LHCN-M2 (cell line): ENCODE measurements at regions not wholly inside any gene's neighbourhood (a gene's known extent, or its start where the extent isn't known, plus 50 kb on each side); places are given as distances from the start of the nearest gene placed in this dataset.

Experiments
- DNase-seq: peaks from one replicate; pipeline ENCODE4 v3.0.0-alpha.2; 2012; ENCODE audit warnings: low read depth

DNA sequence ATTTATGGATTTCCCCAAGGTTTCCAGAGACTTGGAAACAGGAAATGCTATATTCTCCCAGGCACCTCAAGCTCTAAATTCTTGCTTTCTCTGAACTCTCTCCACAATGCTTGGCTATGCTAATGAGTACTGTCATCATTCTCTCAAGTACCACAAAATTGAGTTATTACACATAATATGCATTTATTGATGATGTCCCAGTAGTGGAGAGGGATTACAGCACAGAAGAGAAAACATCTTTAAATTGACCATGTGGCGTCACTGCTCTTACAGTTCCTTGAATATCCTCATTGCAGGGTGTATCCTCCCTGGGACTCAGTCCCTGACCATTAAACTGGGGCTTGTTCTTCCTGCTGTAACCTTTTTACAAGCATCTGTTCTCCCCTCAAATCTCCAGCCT is 681.1 kb upstream of the FANCL start:
- DNase-seq = no peak

DNA sequence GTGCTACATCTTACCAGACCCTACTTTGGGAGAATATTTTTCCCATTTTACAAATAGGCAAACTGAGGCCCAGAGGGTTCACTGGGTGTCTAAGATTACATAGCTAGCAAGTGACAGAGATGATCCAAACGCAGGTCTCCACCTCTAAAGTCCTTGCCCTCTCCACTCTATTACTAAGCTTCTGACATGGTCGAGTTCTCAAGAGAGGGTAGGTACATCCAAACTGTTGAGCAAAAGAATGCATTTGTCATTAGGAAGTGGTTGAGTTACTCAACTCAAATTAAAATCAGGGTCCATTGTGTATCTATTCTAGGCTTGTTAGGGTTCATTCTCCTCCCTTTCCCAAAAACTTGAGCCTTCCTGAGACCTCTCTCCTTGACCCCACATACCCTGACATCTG is 680.6 kb upstream of the FANCL start:
- DNase-seq = no peak

- DNase-seq = no peak
Observed at GRCh38 chr2:58920001-58920400, 678.9 kb upstream of the FANCL start.

GRCh38 chr2:58919316-58919715 is 678.2 kb upstream of the FANCL start:
- no peak for DNase-seq

DNA sequence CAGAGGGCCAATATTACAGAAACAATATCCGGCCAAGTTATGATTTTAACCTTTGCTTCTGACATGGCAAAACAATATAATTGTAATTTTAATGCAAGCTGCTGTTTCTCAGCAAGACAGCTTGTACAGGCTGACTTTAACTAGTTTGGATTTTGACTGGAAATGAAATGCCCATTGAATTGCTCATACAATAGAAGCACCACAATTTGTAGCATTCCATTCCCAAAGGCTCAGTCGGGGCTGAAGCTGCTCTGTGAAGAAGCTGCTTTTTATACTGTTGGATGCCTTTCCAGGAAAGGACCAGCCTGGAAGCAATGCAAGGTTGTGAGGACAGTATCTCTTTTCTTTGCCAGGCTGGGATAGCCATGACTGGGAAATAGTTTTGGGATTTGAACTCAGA is 677.0 kb upstream of the FANCL start:
- DNase-seq = peak; percentile 9

GRCh38 chr2:58917596-58917995 is 676.5 kb upstream of the FANCL start:
- no peak for DNase-seq

GRCh38 chr2:58916063-58916462 is 674.9 kb upstream of the FANCL start:
- no peak for DNase-seq

- no peak for DNase-seq
Observed at GRCh38 chr2:58914733-58915505, 673.8 kb upstream of the FANCL start.

- DNase-seq = no peak
Observed at GRCh38 chr2:58913082-58913726, 672.1 kb upstream of the FANCL start.

GRCh38 chr2:58911877-58912276 is 670.8 kb upstream of the FANCL start:
- DNase-seq = no peak

DNA sequence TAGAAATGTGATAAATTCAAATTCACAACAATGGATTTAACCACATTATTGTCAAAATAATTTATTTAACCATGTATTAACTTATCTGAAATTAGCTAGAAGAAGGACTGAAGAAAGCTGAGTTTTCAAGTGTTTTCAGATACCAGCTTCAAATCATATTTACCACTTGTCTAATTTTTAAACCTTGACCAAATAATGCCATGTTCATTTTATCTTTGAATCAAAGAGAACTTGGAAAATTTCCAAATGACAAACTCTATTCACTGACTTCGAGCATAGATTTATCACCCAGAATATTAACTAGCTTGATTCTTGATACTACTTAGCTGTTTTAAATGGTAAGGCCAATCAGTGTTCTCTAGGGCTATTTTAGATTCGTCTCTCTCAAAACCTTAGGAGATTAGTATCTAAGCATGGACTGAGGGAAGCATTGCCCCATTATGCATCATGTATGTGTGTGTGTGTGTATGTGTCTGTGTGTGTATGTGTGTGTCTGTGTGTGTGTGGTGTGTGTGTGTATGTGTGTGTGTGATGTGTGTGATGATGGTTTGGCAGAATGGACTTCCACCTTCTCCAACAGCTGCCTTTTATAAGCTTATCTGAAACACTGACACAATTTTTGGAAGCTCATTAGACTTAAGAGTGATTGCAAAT is 667.5 kb upstream of the FANCL start:
- no peak for DNase-seq

- DNase-seq = no peak
Observed at GRCh38 chr2:58907644-58908043, 666.5 kb upstream of the FANCL start.

- no peak for DNase-seq
Observed at GRCh38 chr2:58906081-58906645, 665.0 kb upstream of the FANCL start.

GRCh38 chr2:58904095-58904494 is 663.0 kb upstream of the FANCL start:
- no peak for DNase-seq

DNA sequence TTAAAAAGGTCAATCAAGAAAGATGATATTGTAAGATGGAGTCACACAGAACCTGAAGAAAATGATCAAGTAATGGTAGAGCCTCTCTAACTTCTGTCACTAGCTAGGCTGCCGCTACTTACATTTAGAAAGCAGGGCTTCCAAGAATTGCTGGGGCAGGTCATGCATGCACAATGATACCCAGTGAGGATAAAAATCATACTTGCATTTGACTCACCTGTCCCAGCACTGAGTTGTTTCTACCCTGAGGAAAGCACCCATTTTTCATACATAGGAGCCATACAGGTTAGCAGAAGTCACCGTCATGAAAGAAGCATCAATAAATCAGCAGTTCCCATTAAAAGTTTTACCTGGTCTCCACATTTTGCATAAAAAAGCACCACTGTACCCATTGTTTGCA is 662.3 kb upstream of the FANCL start:
- DNase-seq = no peak

DNA sequence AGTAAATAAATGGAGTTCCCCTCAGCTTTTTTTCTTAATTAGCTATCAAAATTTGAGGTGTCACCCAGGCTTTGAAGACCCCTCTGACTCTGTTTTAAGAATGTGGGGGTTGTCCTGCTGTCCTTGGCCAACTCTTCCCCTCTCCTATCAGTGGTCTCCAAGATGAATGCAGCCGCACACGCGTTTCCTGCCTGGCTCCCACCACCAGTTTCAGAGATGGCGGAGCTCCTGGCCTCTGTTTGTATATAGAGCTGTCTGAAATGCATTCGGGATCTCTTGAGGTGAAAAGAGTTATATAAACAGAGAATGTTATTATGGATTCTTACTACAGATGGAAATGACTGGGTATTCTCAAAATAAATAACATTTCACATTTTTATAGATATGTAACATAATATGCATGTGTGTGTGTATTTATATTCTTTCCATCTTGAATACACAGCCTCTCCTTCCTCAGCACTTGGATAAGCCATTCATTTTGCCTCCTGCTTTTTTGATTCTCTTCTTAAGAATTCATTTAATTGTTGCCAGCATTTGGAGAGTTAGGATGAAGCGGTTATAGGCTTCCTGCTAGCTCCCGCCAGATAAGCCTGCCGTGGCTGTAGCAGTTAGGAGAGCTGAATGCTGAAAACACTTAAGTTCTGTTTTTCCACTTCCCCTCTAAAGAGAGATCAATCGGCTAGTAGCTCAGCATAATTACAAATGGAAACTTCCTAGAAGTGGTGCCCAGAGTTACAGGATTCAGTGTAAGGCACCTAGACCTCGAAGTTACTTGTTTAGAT is 659.3 kb upstream of the FANCL start:
- DNase-seq = no peak

DNA sequence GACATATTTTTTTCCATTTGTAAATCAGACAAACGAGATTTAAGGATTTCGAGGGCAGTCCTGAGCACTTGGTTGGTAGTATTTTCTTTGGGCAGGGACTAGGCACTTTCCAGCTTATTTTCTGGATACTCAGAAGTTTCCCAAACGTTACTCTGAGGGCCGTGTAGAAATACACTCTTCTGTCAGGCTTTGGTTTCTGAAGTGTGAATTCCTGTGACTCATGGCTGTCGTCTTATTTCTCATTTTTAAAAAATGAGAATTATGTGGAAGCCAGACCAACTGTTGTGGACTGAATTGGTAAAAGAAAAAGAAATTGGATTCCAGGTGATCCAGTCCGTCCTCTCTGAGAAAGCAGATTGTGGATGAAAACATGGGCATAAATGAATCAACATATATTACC is 658.6 kb upstream of the FANCL start:
- peak; percentile 31 for DNase-seq

DNA sequence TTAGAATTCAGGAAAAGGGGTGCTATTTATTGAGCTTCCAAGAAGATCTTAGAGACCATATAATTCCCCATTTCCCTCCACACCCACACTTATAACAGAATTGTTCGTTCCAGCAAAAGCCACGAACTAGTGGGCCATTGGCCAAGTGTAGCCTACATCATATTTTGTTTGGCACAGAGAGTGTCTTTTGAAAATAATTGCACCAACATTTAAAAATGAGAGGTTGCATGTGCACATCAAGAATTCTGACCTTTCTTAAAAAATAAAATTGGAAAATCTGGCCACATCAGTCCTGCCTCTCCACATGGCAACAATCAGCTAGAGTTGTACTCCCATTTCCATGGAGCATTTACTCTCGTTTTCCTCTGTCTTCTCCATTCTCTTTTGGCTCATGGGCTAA is 655.5 kb upstream of the FANCL start:
- peak; percentile 14 for DNase-seq

- no peak for DNase-seq
Observed at GRCh38 chr2:58895857-58896256, 654.7 kb upstream of the FANCL start.

DNA sequence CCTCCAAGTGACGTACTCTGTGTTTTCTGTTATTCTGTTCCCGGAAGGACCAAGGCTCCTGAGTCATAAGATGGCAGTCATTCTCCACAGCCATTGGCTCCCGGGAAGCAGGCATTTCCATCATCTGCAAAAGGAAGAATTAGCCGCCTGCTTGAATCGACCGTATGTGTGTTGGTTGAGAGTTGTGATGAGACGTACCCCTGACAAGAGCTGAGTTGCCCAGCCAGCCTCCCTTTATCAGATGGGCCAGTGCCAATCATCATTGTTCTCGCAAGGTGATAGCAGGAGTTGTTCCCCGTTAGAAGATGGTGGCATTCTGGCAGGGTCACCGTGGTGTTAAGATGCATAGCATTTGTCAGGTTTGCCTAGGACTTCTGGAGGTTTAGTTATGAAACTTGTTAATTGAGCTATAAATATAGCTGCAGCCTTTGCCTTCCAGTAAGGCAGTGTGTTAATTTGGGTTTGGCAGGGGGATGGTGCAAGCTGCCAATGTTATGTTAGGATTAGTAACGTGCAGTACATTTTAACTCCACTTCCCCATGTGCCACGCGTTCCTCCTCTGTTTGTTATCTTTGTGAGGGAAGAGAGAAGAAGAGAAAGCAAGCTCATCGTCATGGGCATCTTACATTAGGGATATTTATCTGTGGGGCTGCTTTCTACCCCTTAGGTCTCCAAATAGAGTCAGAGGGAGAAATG is 652.7 kb upstream of the FANCL start:
- no peak for DNase-seq

DNA sequence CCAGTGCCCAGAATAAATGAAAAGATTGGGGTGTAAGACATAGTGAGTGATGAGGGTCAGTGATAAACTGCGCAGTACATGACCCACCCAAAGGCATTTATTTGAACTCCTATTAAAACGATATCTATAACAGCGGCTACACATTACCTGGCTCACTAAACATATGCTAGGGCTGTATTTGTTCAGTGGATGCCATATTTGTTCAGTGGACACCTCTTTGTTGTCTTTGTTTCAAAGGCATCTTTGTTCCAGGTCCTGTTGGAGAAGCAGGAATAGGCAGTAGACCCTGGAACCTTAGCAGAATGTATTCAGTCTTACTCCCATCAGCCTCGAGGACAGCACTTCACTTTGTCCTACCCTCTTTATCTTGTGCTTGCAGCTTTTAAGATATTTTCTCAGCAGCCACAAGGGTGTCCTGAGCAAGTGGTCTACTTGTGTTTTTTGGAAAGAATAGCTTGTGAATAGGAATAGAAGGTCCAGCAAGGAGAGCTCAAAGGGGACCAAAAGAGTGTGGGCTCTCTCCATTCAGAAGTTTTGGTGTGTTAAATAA is 650.8 kb upstream of the FANCL start:
- DNase-seq = no peak
